ENCODE measurements at regions not wholly inside any gene's neighbourhood (a gene's known extent, or its start where the extent isn't known, plus 50 kb on each side); places are given as distances from the start of the nearest gene placed in this dataset.

DNA sequence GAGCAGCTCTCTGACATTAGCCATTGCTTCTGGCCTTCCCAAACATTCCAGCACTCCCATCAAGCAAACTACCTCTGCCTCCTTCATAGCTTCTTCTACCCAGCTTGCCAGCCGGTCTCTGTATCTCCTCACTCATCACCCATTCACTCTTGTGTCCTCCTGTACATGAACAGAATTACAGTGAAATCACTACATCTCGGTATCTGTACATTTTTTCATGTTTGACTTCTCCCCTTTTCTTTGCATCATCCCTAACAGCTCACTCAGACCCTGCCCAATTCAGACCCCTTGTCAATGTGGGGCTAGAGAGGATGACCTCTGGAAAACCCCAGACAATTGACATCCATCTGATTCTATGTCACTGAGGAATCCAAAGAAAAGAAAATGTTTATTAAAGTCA lies 335.8 kb downstream of the TNS1 start:
- TF ChIP-seq, protein P1, sequence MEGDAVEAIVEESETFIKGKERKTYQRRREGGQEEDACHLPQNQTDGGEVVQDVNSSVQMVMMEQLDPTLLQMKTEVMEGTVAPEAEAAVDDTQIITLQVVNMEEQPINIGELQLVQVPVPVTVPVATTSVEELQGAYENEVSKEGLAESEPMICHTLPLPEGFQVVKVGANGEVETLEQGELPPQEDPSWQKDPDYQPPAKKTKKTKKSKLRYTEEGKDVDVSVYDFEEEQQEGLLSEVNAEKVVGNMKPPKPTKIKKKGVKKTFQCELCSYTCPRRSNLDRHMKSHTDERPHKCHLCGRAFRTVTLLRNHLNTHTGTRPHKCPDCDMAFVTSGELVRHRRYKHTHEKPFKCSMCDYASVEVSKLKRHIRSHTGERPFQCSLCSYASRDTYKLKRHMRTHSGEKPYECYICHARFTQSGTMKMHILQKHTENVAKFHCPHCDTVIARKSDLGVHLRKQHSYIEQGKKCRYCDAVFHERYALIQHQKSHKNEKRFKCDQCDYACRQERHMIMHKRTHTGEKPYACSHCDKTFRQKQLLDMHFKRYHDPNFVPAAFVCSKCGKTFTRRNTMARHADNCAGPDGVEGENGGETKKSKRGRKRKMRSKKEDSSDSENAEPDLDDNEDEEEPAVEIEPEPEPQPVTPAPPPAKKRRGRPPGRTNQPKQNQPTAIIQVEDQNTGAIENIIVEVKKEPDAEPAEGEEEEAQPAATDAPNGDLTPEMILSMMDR (IDR thresholded peaks at IDR 0.05) = no peak
- TF ChIP-seq POLR2A (IDR thresholded peaks at IDR 0.05) = no peak
